ENCODE measurements at regions not wholly inside any gene's neighbourhood (a gene's known extent, or its start where the extent isn't known, plus 50 kb on each side); places are given as distances from the start of the nearest gene placed in this dataset.
"Not testable (repeated sequence)": the region's sequence is repeated elsewhere in the genome, so short reads cannot be mapped to it uniquely, and the experiment has no call there.

DNA sequence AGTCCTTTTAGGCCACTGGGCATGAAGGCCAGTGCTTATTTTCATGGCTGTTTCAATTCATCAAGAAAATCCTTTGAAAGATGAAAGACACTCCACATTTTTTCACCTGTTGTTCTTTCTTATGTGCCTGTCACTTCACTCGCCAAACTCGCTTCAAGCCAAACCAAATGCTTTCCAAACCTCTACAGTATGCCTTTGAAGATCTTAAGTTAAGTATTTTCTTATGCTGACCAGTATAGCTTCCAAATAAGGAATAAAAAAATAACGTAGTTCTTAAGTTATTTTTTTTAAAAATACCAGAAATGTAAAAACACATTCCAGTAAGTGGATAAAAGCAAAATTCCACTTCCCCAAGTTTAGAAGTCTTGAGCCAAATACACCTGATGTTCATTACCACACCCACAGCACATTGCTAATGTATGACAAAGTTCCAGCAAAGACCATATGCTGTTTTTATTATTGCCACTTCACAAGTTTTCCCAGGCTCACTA, 186.1 kb downstream of the MTERF1 start:
- no peak for FAIRE-seq

DNA sequence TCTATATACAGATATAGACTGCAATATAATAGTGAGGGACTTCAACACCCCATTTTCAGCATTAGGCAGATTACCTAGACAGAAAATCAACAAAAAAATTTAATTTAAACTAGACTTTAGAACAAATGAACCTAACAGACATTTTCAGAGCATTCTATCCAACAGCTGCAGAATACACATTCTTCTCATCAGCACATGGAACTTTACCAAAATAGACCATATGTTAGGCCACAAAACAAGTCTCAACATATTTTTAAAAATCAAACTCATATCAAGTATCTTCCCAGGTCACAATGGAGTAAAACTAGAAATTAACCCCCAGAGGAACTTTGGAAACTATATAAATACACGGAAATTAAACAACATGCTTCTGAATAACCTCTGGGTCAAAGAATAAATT, 169.6 kb downstream of the MTERF1 start:
- FAIRE-seq, result no peak

DNA sequence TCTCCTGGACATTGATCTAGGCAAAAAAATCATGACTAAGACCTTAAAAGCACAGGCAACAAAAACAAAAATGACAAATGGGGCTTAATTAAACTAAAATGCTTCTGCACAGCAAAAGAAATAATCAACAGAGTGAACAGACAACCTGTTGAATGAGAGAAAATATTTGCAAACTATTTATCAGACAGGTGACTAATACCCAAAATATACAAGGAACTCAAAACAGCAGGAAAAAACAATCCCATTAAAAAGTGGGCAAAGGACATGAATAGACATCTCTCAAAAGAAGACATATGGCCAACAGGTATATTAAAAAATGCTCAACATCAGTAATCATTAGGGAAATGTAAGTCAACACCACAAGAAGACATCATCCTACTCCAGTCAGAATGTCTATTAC, 166.8 kb downstream of the MTERF1 start:
- no peak for FAIRE-seq

DNA sequence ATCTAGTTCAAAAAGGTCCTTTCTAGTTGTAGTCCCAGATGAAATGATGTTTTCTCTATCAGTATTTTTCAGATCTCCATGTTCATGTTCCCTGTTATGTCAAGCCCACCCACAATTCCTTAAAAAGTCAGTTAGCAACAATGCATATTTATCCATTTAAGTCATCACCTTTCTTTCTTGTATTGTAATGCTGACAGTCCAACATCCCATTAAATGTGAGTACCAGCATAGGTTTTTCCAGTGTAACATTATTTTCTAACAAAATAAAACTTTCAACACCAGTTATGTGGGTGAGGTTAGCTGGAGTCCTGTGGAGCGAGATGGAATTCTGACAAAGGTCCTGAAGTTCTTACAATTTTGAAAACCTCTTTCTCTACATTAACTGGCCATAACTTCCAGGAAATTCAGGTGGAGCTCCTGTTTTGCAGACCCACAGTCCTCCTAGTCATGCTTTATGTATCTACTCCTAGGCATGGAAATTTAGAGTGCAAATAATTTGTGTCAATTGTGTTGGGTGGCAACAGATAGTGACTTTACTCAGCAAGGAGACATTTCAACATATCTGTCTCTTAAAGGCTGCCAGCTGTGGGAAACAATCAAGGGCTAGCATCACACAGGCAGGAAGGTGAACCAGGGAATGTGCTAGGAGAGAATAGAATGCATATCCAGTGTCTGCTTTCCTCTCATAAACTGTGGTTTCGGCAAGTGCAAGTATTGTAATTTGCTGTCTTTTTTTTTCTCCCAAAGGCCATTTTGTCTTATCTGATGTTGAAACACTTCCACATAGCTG, 162.6 kb downstream of the MTERF1 start:
- no peak for FAIRE-seq

DNA sequence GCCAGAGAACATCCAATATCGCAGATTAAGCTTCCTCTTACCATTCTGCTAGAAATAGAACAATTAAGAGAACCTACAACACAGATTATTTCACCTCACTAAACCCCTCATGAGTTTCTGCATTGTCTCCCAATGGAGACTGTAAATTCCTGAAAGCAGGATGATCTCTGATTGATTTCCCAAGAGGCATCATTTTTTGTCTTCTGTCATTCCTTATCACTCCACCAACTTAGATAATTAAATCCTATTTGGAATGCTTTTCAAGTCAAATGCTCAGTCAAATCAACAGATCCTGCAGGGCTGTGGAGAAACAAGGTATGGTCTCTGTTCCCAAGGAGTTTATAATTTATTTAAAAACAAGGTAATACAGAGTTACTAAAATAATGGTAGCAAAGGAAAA, 161.5 kb downstream of the MTERF1 start:
- FAIRE-seq, result no peak

DNA sequence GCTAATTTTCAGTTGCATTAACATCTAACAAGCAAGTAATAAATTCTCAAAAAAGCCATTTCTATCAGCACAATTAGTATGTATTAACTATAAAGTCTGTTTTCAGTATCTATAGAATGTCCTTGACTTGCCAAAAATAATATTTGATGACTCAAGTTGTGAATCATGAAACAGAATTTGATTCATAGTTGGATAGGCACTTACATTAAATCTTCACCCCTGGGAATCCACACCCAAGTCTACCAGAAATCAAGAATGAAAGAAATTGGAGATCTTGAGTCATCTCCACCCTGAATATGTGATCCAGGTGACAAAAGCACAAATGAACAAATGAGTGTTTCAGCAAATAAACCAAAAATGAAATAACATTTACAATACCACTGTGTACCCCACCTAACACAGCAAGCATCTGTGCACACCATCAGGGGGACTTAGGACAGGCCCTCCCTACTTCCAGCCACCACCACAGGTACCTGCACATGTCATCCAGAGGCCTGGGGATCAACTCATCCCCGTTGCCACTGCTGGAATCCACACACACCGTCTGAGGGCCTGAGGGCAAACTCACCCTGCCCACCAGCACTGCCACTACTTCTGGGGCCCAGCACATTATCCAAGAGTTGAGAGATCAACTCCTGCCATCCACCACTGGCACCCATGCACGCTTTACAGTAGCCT, 160.1 kb downstream of the MTERF1 start:
- no peak for FAIRE-seq

DNA sequence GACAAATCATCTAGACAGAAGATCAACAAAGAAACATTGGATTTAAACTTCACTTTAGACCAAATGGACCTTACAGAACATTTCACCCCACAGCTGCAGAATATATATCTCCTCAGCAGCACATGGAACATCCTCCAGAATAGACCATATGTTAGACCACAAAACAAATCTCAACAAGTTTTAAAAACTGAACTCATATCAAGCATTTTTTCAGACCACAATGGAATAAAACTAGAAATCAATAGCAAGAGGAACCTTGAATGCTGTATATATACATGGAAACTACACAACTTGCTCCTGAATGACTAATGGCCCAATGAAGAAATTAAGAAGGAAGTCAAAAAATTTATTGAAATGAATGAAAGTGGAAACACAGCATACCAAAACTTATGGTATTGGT, 157.7 kb downstream of the MTERF1 start:
- no peak for FAIRE-seq

DNA sequence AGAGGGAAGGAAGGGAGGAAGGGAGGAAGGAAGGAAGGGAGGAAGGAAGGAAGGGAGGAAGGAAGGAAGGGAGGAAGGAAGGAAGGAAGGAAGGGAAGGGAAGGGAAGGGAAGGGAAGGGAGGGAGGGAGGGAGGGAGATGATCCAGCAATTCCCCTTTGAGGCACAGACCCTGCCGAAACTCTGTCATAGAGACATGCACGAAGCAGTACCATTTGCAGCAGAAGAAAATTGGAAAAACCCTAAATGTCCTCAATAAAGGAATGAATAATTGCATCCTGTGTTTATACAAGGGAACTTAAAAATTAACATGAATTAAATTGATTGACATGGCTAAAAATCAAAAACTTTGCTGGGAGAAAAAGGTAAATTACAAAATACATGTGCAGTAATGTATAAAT, 151.5 kb downstream of the MTERF1 start:
- FAIRE-seq, result not testable (repeated sequence)

DNA sequence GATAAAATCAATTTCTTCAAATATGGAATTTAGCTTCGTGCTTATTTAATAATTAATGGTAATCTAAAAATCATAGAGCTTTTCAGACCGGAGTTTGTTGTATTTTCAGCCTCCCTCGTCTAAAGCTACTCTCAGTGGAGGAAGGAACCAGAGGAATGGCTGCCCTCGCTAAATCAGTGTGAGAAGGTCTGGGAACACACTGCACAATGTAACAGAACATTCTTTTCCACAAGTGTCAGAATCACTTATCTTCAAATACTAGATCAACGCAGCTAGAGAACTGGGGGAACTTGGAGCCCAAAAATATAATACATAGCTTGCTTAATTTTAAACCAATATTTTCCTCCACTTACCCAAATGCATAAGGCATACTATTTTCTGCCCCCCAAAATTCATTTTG, 148.5 kb downstream of the MTERF1 start:
- FAIRE-seq, result no peak

DNA sequence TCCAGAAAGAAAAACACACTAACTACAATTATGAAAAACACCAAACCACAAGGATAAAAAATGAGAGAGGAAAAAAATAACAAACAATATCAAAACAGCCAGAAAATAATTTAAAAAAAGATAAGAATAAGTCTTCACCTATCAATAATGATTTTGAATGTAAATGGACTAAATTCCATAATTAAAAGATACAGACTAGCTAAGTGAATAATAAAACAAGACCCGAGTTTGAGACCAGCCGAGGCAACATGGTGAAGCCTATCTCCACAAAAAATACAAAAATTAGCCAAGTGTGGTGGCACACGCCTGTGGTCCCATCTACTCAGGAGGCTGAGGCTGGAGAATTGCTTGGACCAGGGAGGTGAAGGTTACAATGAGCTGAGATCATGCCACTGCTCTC, 131.1 kb downstream of the MTERF1 start:
- FAIRE-seq, result no peak

DNA sequence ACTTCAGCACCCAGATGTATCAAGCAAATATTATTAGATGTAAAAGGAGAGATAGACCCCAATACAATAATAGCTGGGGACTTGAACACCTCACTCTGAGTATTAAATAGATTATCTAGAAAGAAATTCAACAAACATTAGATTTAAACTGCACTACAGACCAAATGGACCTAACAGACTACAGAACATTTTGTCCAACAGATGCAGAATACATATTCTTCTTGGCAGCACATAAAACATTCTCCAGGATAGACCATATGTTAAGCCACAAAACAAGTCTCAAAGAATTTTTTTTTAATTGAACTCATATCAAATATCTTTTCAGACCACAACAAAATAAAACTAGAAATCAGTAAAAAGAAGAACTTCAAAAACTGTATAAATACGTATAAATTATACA, 130.4 kb downstream of the MTERF1 start:
- no peak for FAIRE-seq

DNA sequence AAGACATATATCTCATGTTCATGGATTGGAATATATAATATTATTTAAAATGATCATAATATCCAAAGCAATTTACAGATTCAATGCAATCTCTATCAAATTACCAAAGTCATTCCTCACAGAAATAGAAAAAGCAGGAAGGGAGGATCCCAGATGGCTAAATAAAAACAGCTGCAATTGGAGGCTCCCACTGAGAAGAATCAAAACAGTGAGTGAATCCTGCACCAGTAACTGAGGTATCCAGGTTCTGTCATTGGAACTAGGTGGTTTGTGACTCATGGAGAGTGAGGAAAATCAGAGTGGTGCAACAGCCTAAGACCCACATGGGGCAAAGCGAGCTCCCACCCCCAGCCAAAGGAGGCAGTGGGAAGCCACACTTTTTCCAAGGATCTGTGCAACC, 128.4 kb downstream of the MTERF1 start:
- FAIRE-seq, result no peak

DNA sequence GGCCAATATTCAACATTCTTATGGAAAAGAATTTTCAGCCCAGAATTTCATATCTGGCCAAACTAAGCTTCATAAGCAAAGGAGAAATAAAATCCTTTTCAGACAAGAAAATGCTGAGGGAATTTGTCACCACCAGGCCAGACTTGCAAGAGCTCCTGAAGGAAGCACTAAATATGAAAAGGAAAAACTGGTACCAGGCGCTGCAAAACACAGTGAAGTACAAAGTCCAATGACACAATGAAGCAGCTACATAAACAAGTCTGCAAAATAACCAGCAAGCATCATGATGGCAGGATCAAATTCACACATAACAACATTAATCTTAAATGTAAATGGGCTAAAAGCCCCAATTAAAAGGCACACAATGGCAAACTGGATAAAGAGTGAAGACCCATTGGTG, 126.2 kb downstream of the MTERF1 start:
- FAIRE-seq, result not testable (repeated sequence)

DNA sequence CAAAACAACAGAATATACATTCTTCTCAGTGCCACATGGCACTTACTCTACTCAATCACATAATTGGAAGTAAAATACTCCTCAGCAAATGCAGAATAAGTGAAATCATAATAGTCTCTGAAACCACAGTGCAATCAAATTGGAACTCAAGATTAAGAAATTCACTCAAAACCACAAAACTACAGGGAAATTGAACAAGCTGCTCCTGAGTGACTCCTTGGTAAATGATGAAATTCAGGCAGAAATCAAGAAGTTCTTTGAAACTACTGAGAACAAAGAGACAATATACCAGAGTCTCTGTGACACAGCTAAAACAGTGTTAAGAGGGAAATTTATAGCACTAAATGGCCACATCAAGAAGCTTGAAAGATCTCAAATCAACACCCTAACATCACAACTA, 125.4 kb downstream of the MTERF1 start:
- FAIRE-seq, result not testable (repeated sequence)

DNA sequence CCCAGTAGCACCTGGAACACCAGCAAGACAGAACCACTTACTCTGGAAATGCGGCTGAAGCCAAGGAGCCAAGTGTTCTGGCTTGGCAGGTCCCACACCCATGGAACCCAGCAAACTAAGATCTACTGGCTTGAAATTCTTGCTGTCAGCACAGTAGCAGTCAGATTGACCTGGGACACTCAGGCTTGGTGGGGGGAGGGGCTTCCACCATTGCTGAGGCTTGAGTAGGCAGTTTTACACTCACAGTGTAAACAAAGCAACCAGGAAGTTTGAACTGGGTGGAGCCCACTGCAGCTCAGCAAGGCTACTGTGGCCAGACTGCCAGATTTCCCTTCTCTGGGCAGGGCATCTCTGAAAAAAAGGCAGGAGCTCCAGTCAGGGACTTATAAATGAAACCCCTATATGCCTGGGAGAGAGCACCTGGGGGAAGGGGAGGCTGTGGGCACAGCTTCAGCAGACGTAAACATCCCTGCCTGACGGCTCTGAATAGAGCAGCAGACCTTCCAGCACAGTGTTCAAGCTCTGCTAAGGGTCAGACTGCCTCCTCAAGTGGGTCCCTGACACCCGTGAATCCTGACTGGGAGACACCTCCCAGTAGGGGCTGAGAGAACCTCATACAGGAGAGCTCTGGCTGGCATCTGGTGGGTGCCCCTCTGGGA, 121.2 kb downstream of the MTERF1 start:
- no peak for FAIRE-seq

DNA sequence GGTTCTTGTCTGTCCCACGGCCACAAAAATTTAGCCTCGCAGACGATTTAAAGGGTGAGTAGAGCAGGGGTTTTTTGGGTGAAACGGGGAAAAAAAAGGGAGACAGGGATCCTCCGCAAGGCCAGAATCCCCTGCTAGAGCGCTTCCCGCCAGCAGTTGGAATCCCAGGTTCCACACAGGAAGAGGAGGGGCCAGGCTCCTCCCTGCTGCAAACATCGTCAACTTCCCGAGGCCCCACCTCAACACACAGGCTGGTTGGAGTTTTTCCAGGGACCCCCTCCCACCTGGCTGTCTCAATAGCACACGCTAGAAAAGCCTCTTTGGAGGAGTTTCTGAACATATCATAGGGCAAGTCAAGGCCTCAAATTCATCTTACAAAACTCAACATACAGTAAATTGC, 112.7 kb downstream of the MTERF1 start:
- no peak for FAIRE-seq

DNA sequence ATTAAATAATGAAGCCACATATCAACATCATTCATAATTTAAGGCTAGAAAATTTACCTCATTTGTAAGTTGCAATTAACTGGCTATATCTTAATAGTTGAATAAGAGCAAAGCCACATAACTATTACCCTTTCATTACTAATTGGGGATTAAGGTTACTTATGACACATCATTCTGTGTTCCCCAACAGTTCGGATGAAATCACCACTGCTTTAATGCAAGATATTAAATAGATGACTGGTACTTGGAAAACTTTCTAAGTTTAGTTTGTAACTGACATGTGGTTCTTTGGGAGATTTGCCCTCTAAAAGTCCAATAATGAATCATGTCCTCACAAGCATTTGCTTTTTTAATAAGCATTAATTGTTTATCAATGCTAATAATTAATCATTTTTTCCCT, 109.1 kb downstream of the MTERF1 start:
- no peak for FAIRE-seq

DNA sequence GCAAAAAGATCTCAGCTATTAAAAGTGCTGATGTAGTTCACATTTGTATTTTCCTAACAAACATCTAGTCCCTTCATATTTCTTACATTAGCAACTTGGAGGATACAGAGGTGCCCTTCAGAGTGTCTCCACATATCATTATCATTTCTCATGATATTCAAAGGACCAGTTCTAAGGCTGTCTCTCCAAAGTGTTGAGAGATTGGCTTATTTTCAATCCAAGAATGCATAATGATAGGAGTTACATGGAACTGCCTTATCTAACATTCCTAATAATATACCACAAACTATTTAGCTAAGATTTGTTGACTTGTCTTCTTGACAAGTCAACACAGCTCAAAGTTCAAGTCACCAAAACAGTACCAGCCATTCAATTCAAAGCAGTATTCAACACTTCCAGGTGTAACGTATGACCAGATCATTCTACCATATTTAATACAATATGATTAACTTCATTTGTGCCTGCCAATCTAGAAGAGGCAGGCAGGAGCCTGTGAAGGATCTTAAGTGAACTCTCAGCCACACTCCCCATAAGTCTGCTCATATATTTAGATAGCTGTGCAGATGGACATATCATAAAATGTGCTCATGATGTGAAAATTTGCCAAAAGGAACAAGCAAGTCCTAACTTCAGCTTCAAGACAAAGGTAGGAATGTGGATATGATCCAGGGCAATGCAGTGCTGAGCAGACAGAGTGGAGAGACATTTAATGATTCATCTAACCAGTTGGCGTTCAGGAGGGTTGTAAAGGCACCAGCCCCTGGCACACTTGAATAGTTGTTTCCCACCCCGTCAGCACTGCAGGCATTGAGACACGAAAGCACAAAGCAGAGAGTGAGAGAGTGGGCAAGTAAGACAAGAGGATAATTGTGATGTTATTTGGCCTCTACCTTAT, 108.3 kb downstream of the MTERF1 start:
- FAIRE-seq, result no peak

DNA sequence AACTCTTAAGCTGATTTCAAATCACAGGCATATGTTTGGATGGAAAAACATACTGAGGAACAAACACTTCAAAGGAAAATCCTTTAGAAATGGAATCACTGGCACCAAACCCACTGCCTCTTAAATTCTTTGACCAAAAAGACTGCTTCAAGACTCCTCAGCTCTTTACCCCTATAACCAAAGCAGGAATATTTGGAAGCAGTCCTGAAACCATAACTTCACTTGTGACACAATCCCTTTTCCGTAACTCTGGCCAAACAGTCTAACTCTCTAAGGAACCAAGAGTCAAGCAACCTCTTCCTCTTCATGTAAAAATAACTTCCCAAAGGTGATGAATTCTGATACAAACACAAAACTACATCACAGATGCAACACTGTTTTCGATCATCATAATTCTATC, 104.3 kb downstream of the MTERF1 start:
- no peak for FAIRE-seq

DNA sequence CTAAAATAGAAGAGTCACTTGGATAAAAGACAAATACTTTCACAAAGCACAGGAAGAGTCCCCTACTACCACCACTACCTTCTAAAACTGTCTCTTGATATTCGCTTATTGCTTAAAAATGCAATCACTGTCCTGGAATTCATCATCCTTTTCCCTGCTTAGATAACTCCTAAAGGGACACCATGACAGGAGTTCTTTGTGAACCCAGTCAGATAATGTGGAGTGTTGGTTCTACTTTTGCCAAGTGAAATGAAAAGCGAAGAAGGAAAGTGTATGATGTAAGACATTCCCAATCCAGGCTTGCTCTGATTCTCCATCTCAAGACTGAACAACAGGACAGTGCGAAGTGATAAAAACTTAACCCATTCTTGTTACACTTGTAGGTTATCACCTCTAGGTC, 103.0 kb downstream of the MTERF1 start:
- FAIRE-seq, result no peak

DNA sequence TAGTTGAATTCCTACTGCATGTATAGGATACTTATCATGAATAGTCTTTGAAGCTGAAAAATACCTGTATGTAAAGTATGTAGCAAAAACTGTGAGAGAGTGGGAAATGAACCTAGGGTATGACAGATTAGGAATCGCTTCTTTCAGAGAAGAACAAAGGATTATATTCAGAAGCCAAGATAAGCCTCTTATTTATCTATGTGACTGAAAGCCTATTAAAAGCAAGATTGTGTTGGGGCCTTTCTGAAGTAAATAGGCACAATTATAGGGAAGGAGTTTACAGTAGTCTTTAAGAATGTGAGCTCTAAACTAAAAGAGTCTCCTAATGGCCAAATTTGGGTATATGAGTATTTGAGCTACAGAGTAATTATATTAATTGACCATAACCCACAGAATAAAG, 102.1 kb downstream of the MTERF1 start:
- no peak for FAIRE-seq

DNA sequence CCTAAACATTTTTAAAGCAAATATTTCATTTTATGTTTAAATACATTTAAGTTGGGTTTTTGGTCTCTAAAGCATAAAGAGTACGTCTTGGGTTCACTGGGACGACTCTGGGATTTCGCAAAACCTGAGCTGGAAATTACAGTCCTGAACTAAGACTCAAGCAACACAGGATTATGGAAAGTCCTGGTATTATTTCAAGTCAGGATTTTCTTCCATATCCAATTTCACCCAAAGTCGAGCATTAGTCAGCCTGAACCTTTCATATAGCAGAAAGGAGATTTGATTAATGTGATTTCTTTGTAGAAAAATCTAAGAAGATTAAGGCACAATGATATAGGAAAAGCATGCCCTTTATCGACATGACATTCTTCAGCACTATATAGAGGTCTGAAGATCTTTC, 100.0 kb downstream of the MTERF1 start:
- no peak for FAIRE-seq

DNA sequence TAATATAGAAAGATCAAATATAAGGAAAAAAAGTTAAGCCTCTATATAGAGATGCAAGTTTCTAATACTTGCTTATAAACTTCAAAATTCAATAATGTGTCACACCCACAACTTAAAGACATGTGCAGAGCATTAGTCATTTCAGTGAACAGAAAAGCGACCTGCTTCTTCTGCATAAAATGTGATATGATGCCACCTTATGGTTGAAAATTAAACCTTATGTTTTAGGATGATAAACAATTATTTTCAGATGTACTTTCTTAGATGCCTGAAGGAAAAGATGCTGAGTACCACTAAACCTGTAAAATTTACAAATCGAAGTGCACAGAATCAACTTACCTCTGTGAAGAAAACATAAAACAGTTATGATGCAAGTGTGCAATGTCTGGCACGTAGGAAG, 96.0 kb downstream of the MTERF1 start:
- FAIRE-seq, result peak; percentile 83
